NCI-H1092 (cell line): ENCODE measurements at regions not wholly inside any gene's neighbourhood (a gene's known extent, or its start where the extent isn't known, plus 50 kb on each side); places are given as distances from the start of the nearest gene placed in this dataset.
"Not testable (repeated sequence)": the region's sequence is repeated elsewhere in the genome, so short reads cannot be mapped to it uniquely, and the experiment has no call there.

Experiments used
- DNase-seq: peaks from one replicate; lab custom pipeline; 2025; lab: John Stamatoyannopoulos, UW

- DNase-seq: no peak
Observed at GRCh38 chr14:46147452-46147851, 504.1 kb downstream of the RPL10L start.

- DNase-seq: no peak
Observed at GRCh38 chr14:46147024-46147423, 504.6 kb downstream of the RPL10L start.

GRCh38 chr14:46140445-46140844, 511.1 kb downstream of the RPL10L start:
- no peak for DNase-seq

- no peak for DNase-seq
Observed at GRCh38 chr14:46139649-46140048, 511.9 kb downstream of the RPL10L start.

- DNase-seq: no peak
Observed at GRCh38 chr14:46137786-46138185, 513.8 kb downstream of the RPL10L start.

- no peak for DNase-seq
Observed at GRCh38 chr14:46136456-46136855, 515.1 kb downstream of the RPL10L start.

GRCh38 chr14:46108228-46108627, 543.4 kb downstream of the RPL10L start:
- DNase-seq: no peak

GRCh38 chr14:46100901-46101300, 550.7 kb downstream of the RPL10L start:
- not testable (repeated sequence) for DNase-seq

GRCh38 chr14:46091819-46092218, 559.8 kb downstream of the RPL10L start:
- DNase-seq: no peak

GRCh38 chr14:46087604-46088003, 564.0 kb downstream of the RPL10L start:
- DNase-seq: no peak

- DNase-seq: no peak
Observed at GRCh38 chr14:46074061-46074460, 577.5 kb downstream of the RPL10L start.

- DNase-seq: no peak
Observed at GRCh38 chr14:46063872-46064271, 587.7 kb downstream of the RPL10L start.

- DNase-seq: no peak
Observed at GRCh38 chr14:46058964-46059563, 592.5 kb downstream of the RPL10L start.

GRCh38 chr14:46057799-46058198, 593.8 kb downstream of the RPL10L start:
- DNase-seq: no peak

- no peak for DNase-seq
Observed at GRCh38 chr14:46054526-46054925, 597.1 kb downstream of the RPL10L start.

- DNase-seq: no peak
Observed at GRCh38 chr14:46053221-46053620, 598.4 kb downstream of the RPL10L start.

- DNase-seq: no peak
Observed at GRCh38 chr14:46051796-46052195, 599.8 kb downstream of the RPL10L start.

- peak; percentile 35 for DNase-seq
Observed at GRCh38 chr14:46048127-46048526, 603.5 kb downstream of the RPL10L start.

- no peak for DNase-seq
Observed at GRCh38 chr14:46036099-46036498, 615.5 kb downstream of the RPL10L start.

- DNase-seq: no peak
Observed at GRCh38 chr14:46034305-46034704, 617.3 kb downstream of the RPL10L start.

GRCh38 chr14:46018846-46019420, 632.6 kb downstream of the RPL10L start:
- no peak for DNase-seq

- DNase-seq: no peak
Observed at GRCh38 chr14:46008348-46008747, 643.2 kb downstream of the RPL10L start.

GRCh38 chr14:45998554-45998953, 653.0 kb downstream of the RPL10L start:
- DNase-seq: no peak

- DNase-seq: no peak
Observed at GRCh38 chr14:45990252-45990651, 661.3 kb downstream of the RPL10L start.
